GM23338 (cell line): ENCODE measurements at regions not wholly inside any gene's neighbourhood (a gene's known extent, or its start where the extent isn't known, plus 50 kb on each side); places are given as distances from the start of the nearest gene placed in this dataset.

ENCODE experiments used
- ATAC-seq: fragments of 200-7000 bp; cut with Tn5 transposase; 3 replicates; pipeline ENCODE4 v1.9.1; 2020
- DNase-seq: peaks from one replicate; pipeline ENCODE4 v3.0.0-alpha.2; 2015; ENCODE audit warnings: low spot score
- H2AFZ ChIP-seq: fragments of 200-600 bp; sonication (generic); 2 replicates; pipeline ENCODE4 v1.8.0; 2016; ENCODE audit warnings: antibody characterized with exemption, mild to moderate bottlenecking, moderate library complexity
- H3F3A ChIP-seq: fragments of 200-600 bp; sonication (generic); replicated peaks from 2 replicates; pipeline ENCODE4 v1.8.0; 2017; ENCODE audit warnings: antibody characterized with exemption, mixed run types, low read depth
- H3K27ac ChIP-seq: fragments of 200-600 bp; sonication (generic); 2 replicates; pipeline ENCODE4 v1.6.1; 2016; ENCODE audit warnings: low read depth
- H3K27me3 ChIP-seq: fragments of 200-600 bp; sonication (generic); 2 replicates; pipeline ENCODE4 v1.8.0; 2016; ENCODE audit warnings: mild to moderate bottlenecking, mixed run types, moderate library complexity; ENCODE audit not compliant: insufficient read depth
- H3K36me3 ChIP-seq: fragments of 200-600 bp; sonication (generic); 2 replicates; pipeline ENCODE4 v1.8.0; 2016; ENCODE audit warnings: mild to moderate bottlenecking; ENCODE audit not compliant: insufficient read depth
- H3K4me1 ChIP-seq: fragments of 200-600 bp; sonication (generic); 2 replicates; pipeline ENCODE4 v1.8.0; 2016; ENCODE audit warnings: mild to moderate bottlenecking, moderate library complexity; ENCODE audit not compliant: insufficient read depth
- H3K4me2 ChIP-seq: fragments of 200-600 bp; sonication (generic); 2 replicates; pipeline ENCODE4 v1.7.1; 2017; ENCODE audit warnings: mixed run types
- H3K4me3 ChIP-seq: fragments of 200-600 bp; sonication (generic); 2 replicates; pipeline ENCODE4 v1.6.1; 2016; ENCODE audit warnings: mixed run types
- H3K79me2 ChIP-seq: fragments of 200-600 bp; sonication (generic); replicated peaks from 2 replicates; pipeline ENCODE4 v1.8.0; 2017; ENCODE audit warnings: mild to moderate bottlenecking; ENCODE audit not compliant: insufficient read depth
- H3K9me2 ChIP-seq: fragments of 200-600 bp; sonication (generic); 2 replicates; pipeline ENCODE4 v1.8.0; 2017; ENCODE audit not compliant: insufficient read depth
- H4K20me1 ChIP-seq: fragments of 200-600 bp; sonication (generic); replicated peaks from 2 replicates; pipeline ENCODE4 v1.8.0; 2017; ENCODE audit warnings: mild to moderate bottlenecking; ENCODE audit not compliant: insufficient read depth
- H3K27ac Mint-ChIP-seq: 2 replicates; pipeline ENCODE4 v1.8.0; 2020; ENCODE audit warnings: inconsistent platforms, mild to moderate bottlenecking, moderate library complexity, mixed read lengths
- H3K27me3 Mint-ChIP-seq: 3 replicates; pipeline ENCODE4 v1.8.0; 2022; ENCODE audit warnings: low read depth, mild to moderate bottlenecking, moderate library complexity, mixed read lengths, inconsistent platforms; ENCODE audit not compliant: insufficient read depth, poor library complexity
- H3K36me3 Mint-ChIP-seq: 3 replicates; pipeline ENCODE4 v1.8.0; 2021; ENCODE audit warnings: low read depth, mild to moderate bottlenecking, inconsistent platforms, moderate library complexity, mixed read lengths
- H3K4me1 Mint-ChIP-seq: 3 replicates; pipeline ENCODE4 v1.8.0; 2020; ENCODE audit warnings: mild to moderate bottlenecking, inconsistent platforms, mixed read lengths
- H3K4me3 Mint-ChIP-seq: 3 replicates; pipeline ENCODE4 v1.8.0; 2021; ENCODE audit warnings: moderate library complexity, mild to moderate bottlenecking, inconsistent platforms, mixed read lengths
- H3K9me3 Mint-ChIP-seq: 3 replicates; pipeline ENCODE4 v1.8.0; 2020; ENCODE audit warnings: moderate library complexity, mild to moderate bottlenecking, inconsistent platforms, mixed read lengths
- CREB1 ChIP-seq: fragments of 250-450 bp; sonication (Bioruptor Pico); IDR thresholded peaks from 2 replicates; pipeline ENCODE4 v1.5.0; 2020; ENCODE audit warnings: low read depth, mild to moderate bottlenecking, moderate library complexity
- ETS1 ChIP-seq: IDR thresholded peaks from 2 replicates; pipeline ENCODE4 v1.6.1; 2016; ENCODE audit warnings: antibody characterized with exemption
- EZH2 ChIP-seq: fragments of 200-600 bp; sonication (generic); IDR thresholded peaks from one replicate; pipeline ENCODE4 v1.8.0; 2017; ENCODE audit warnings: antibody characterized with exemption, mild to moderate bottlenecking, low read depth; ENCODE audit not compliant: unreplicated experiment
- EZH2phosphoT487 ChIP-seq: fragments of 200-600 bp; sonication (generic); IDR thresholded peaks from one replicate; pipeline ENCODE4 v1.8.1; 2018; ENCODE audit warnings: antibody characterized with exemption; ENCODE audit not compliant: unreplicated experiment
- JUNB ChIP-seq: IDR thresholded peaks from one replicate; pipeline ENCODE4 v1.6.1; 2016; ENCODE audit warnings: antibody characterized with exemption; ENCODE audit not compliant: unreplicated experiment
- NANOG ChIP-seq: IDR thresholded peaks from 2 replicates; pipeline ENCODE4 v1.6.1; 2016; ENCODE audit warnings: antibody characterized with exemption, borderline replicate concordance
- POLR2AphosphoS5 ChIP-seq: IDR thresholded peaks from 2 replicates; pipeline ENCODE4 v1.6.1; 2016; ENCODE audit warnings: antibody characterized with exemption, low read depth
- STAT1 ChIP-seq: IDR thresholded peaks from one replicate; pipeline ENCODE4 v1.6.1; 2016; ENCODE audit warnings: antibody characterized with exemption; ENCODE audit not compliant: unreplicated experiment
- ZNF114 ChIP-seq: fragments of 250-450 bp; sonication (Bioruptor Pico); IDR thresholded peaks from 2 replicates; pipeline ENCODE4 v1.5.0; 2020; ENCODE audit warnings: mild to moderate bottlenecking, moderate library complexity
- ZNF331 ChIP-seq: fragments of 250-450 bp; sonication (Bioruptor Pico); IDR thresholded peaks from 2 replicates; pipeline ENCODE4 v1.5.0; 2020; ENCODE audit warnings: low read depth, mild to moderate bottlenecking, moderate library complexity
- TF ChIP-seq, protein P1 (sequence below): fragments of 250-450 bp; sonication (Bioruptor Pico); IDR thresholded peaks from 2 replicates; pipeline ENCODE4 v1.5.0; 2020; ENCODE audit warnings: mild to moderate bottlenecking, moderate library complexity
- TF ChIP-seq, protein P2 (sequence below): IDR thresholded peaks from one replicate; pipeline ENCODE4 v1.6.1; 2018; ENCODE audit warnings: antibody characterized with exemption; ENCODE audit not compliant: unreplicated experiment
- TF ChIP-seq, protein P3 (sequence below), 2 experiments: fragments of 200-600 bp in 1 of 2; sonication (generic) in 1 of 2; conservative IDR thresholded peaks; 2 replicates each; pipeline versions ENCODE4 v1.5.1 to v1.6.1; 2016 to 2017; ENCODE audit warnings: antibody characterized with exemption in 2 of 2, low read depth in 2 of 2, mild to moderate bottlenecking in 2 of 2, moderate library complexity in 1 of 2

GRCh38 chr15:29567336-29567735 lies 254.9 kb downstream of the TJP1 start:
- Histone ChIP-seq H4K20me1 (no peaks in the 10 kb centered on the region), H3K36me3 (no peaks in the 10 kb centered on the region), H3K27me3 (peaks cover 21% of the 10 kb centered on the region), H3K4me3 (no peak overlapping the region), H3K4me2 (no peak overlapping the region), H3K27ac (no peak overlapping the region), H3K79me2 (peaks cover 13% of the 10 kb centered on the region), H3F3A (peaks cover 7% of the 10 kb centered on the region), H3K4me1 (peaks cover 22% of the 10 kb centered on the region), H3K9me2 (peaks cover 2% of the 10 kb centered on the region; the same call in 1 of the 2 replicates), H2AFZ (no peak overlapping the region)
- ATAC-seq: no peak
- no peak for TF ChIP-seq STAT1
- TF ChIP-seq EZH2phosphoT487: no peak
- no peak for TF ChIP-seq ZNF114 (CRISPR knock-in tag)
- TF ChIP-seq, protein P1, sequence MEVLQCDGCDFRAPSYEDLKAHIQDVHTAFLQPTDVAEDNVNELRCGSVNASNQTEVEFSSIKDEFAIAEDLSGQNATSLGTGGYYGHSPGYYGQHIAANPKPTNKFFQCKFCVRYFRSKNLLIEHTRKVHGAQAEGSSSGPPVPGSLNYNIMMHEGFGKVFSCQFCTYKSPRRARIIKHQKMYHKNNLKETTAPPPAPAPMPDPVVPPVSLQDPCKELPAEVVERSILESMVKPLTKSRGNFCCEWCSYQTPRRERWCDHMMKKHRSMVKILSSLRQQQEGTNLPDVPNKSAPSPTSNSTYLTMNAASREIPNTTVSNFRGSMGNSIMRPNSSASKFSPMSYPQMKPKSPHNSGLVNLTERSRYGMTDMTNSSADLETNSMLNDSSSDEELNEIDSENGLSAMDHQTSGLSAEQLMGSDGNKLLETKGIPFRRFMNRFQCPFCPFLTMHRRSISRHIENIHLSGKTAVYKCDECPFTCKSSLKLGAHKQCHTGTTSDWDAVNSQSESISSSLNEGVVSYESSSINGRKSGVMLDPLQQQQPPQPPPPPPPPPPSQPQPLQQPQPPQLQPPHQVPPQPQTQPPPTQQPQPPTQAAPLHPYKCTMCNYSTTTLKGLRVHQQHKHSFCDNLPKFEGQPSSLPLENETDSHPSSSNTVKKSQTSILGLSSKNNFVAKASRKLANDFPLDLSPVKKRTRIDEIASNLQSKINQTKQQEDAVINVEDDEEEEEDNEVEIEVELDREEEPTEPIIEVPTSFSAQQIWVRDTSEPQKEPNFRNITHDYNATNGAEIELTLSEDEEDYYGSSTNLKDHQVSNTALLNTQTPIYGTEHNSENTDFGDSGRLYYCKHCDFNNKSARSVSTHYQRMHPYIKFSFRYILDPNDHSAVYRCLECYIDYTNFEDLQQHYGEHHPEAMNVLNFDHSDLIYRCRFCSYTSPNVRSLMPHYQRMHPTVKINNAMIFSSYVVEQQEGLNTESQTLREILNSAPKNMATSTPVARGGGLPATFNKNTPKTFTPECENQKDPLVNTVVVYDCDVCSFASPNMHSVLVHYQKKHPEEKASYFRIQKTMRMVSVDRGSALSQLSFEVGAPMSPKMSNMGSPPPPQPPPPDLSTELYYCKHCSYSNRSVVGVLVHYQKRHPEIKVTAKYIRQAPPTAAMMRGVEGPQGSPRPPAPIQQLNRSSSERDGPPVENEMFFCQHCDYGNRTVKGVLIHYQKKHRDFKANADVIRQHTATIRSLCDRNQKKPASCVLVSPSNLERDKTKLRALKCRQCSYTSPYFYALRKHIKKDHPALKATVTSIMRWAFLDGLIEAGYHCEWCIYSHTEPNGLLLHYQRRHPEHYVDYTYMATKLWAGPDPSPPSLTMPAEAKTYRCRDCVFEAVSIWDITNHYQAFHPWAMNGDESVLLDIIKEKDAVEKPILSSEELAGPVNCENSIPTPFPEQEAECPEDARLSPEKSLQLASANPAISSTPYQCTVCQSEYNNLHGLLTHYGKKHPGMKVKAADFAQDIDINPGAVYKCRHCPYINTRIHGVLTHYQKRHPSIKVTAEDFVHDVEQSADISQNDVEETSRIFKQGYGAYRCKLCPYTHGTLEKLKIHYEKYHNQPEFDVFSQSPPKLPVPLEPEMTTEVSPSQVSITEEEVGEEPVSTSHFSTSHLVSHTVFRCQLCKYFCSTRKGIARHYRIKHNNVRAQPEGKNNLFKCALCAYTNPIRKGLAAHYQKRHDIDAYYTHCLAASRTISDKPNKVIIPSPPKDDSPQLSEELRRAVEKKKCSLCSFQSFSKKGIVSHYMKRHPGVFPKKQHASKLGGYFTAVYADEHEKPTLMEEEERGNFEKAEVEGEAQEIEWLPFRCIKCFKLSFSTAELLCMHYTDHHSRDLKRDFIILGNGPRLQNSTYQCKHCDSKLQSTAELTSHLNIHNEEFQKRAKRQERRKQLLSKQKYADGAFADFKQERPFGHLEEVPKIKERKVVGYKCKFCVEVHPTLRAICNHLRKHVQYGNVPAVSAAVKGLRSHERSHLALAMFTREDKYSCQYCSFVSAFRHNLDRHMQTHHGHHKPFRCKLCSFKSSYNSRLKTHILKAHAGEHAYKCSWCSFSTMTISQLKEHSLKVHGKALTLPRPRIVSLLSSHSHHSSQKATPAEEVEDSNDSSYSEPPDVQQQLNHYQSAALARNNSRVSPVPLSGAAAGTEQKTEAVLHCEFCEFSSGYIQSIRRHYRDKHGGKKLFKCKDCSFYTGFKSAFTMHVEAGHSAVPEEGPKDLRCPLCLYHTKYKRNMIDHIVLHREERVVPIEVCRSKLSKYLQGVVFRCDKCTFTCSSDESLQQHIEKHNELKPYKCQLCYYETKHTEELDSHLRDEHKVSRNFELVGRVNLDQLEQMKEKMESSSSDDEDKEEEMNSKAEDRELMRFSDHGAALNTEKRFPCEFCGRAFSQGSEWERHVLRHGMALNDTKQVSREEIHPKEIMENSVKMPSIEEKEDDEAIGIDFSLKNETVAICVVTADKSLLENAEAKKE (CRISPR knock-in tag): no peak
- TF ChIP-seq JUNB: no peak
- TF ChIP-seq ZNF331 (CRISPR knock-in tag): no peak
- TF ChIP-seq, protein P2, sequence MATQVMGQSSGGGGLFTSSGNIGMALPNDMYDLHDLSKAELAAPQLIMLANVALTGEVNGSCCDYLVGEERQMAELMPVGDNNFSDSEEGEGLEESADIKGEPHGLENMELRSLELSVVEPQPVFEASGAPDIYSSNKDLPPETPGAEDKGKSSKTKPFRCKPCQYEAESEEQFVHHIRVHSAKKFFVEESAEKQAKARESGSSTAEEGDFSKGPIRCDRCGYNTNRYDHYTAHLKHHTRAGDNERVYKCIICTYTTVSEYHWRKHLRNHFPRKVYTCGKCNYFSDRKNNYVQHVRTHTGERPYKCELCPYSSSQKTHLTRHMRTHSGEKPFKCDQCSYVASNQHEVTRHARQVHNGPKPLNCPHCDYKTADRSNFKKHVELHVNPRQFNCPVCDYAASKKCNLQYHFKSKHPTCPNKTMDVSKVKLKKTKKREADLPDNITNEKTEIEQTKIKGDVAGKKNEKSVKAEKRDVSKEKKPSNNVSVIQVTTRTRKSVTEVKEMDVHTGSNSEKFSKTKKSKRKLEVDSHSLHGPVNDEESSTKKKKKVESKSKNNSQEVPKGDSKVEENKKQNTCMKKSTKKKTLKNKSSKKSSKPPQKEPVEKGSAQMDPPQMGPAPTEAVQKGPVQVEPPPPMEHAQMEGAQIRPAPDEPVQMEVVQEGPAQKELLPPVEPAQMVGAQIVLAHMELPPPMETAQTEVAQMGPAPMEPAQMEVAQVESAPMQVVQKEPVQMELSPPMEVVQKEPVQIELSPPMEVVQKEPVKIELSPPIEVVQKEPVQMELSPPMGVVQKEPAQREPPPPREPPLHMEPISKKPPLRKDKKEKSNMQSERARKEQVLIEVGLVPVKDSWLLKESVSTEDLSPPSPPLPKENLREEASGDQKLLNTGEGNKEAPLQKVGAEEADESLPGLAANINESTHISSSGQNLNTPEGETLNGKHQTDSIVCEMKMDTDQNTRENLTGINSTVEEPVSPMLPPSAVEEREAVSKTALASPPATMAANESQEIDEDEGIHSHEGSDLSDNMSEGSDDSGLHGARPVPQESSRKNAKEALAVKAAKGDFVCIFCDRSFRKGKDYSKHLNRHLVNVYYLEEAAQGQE: no peak
- TF ChIP-seq ETS1: no peak
- no peak for TF ChIP-seq EZH2
- TF ChIP-seq, protein P3, sequence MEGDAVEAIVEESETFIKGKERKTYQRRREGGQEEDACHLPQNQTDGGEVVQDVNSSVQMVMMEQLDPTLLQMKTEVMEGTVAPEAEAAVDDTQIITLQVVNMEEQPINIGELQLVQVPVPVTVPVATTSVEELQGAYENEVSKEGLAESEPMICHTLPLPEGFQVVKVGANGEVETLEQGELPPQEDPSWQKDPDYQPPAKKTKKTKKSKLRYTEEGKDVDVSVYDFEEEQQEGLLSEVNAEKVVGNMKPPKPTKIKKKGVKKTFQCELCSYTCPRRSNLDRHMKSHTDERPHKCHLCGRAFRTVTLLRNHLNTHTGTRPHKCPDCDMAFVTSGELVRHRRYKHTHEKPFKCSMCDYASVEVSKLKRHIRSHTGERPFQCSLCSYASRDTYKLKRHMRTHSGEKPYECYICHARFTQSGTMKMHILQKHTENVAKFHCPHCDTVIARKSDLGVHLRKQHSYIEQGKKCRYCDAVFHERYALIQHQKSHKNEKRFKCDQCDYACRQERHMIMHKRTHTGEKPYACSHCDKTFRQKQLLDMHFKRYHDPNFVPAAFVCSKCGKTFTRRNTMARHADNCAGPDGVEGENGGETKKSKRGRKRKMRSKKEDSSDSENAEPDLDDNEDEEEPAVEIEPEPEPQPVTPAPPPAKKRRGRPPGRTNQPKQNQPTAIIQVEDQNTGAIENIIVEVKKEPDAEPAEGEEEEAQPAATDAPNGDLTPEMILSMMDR (conservative IDR thresholded peaks at IDR 0.05; ENCODE audit: low read depth in 2 of 2): no peak
- TF ChIP-seq POLR2AphosphoS5: no peak
- TF ChIP-seq CREB1: no peak
- no peak for TF ChIP-seq NANOG
- Mint-ChIP-seq H3K27ac (no peak overlapping the region), H3K4me1 (peaks cover 29% of the 10 kb centered on the region), H3K27me3 (peaks cover 23% of the 10 kb centered on the region), H3K4me3 (no peak overlapping the region), H3K36me3 (peaks cover 15% of the 10 kb centered on the region; the same call in 2 of the 3 replicates), H3K9me3 (peaks cover 7% of the 10 kb centered on the region)
- no peak for DNase-seq
